ENCODE measurements at regions not wholly inside any gene's neighbourhood (a gene's known extent, or its start where the extent isn't known, plus 50 kb on each side); places are given as distances from the start of the nearest gene placed in this dataset.

DNA sequence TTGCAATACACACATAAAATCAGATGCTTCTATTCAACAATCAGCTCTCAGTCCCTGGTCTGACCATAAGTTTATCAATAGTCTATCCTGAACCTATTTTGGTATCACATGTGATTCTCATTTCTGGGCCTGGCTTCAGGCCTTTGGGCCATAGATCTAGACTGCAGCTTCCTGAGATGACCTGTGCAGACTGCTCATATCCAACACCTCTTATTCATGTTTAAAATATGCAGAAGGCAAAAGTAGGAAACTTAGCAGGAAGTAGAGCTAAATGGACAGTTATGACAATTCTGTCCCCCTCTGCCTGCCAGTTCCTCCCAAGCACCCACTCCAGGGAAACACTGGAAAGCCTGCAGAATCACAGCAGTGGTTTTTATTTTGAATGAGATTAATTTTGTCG, 53.3 kb downstream of the C7orf25 start:
- Mint-ChIP-seq H3K4me3 (ENCODE audit: unreplicated experiment) (no peak overlapping the region), H3K36me3 (ENCODE audit: insufficient read depth, unreplicated experiment) (no peaks in the 10 kb centered on the region), H3K27me3 (ENCODE audit: insufficient read depth, unreplicated experiment) (no peaks in the 10 kb centered on the region), H3K9me3 (ENCODE audit: unreplicated experiment) (peaks cover 7% of the 10 kb centered on the region), H3K27ac (ENCODE audit: low read depth, unreplicated experiment) (no peak overlapping the region), H3K4me1 (ENCODE audit: insufficient read depth, unreplicated experiment) (peaks cover 17% of the 10 kb centered on the region)
- CTCF ChIA-PET: interaction anchor here (0.5 to 2.0 kb wide), 4 partner anchors 10 to 918 kb away, joined by 3 to 5 read pairs (median 3); no protein-coding TSS in a partner anchor
- intact Hi-C loops (cut with micrococcal nuclease): no loop called here
- DNase-seq (ENCODE audit: unreplicated experiment): peak; percentile 26
- POLR2A ChIA-PET: interaction anchor here (0.7 to 0.9 kb wide), 2 partner anchors 18 to 786 kb away, joined by 3 to 4 read pairs; no protein-coding TSS in a partner anchor
- BruUV-seq (replicated peaks): no TSS peak
- TF ChIP-seq, protein P1, sequence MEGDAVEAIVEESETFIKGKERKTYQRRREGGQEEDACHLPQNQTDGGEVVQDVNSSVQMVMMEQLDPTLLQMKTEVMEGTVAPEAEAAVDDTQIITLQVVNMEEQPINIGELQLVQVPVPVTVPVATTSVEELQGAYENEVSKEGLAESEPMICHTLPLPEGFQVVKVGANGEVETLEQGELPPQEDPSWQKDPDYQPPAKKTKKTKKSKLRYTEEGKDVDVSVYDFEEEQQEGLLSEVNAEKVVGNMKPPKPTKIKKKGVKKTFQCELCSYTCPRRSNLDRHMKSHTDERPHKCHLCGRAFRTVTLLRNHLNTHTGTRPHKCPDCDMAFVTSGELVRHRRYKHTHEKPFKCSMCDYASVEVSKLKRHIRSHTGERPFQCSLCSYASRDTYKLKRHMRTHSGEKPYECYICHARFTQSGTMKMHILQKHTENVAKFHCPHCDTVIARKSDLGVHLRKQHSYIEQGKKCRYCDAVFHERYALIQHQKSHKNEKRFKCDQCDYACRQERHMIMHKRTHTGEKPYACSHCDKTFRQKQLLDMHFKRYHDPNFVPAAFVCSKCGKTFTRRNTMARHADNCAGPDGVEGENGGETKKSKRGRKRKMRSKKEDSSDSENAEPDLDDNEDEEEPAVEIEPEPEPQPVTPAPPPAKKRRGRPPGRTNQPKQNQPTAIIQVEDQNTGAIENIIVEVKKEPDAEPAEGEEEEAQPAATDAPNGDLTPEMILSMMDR (IDR thresholded peaks at IDR 0.05; ENCODE audit: unreplicated experiment): no peak

GRCh38 chr7:42856605-42856987, 55.3 kb downstream of the C7orf25 start:
- no TSS peak for BruUV-seq (replicated peaks)
- H3K36me3 Mint-ChIP-seq (ENCODE audit: insufficient read depth, unreplicated experiment): no peaks in the 10 kb centered on the region
- H3K27ac Mint-ChIP-seq (ENCODE audit: low read depth, unreplicated experiment): no peak overlapping the region
- intact Hi-C loops (cut with micrococcal nuclease): no loop called here
- H3K4me3 Mint-ChIP-seq (ENCODE audit: unreplicated experiment): peak overlapping the region; percentile 89
- peaks cover 17% of the 10 kb centered on the region for H3K4me1 Mint-ChIP-seq (ENCODE audit: insufficient read depth, unreplicated experiment)
- H3K27me3 Mint-ChIP-seq (ENCODE audit: insufficient read depth, unreplicated experiment): no peaks in the 10 kb centered on the region
- no peaks in the 10 kb centered on the region for H3K9me3 Mint-ChIP-seq (ENCODE audit: unreplicated experiment)
- no peak for DNase-seq (ENCODE audit: unreplicated experiment)
- CTCF ChIA-PET: no interaction called here
- POLR2A ChIA-PET: no interaction called here
- TF ChIP-seq, protein P1 (IDR thresholded peaks at IDR 0.05; ENCODE audit: unreplicated experiment): no peak

DNA sequence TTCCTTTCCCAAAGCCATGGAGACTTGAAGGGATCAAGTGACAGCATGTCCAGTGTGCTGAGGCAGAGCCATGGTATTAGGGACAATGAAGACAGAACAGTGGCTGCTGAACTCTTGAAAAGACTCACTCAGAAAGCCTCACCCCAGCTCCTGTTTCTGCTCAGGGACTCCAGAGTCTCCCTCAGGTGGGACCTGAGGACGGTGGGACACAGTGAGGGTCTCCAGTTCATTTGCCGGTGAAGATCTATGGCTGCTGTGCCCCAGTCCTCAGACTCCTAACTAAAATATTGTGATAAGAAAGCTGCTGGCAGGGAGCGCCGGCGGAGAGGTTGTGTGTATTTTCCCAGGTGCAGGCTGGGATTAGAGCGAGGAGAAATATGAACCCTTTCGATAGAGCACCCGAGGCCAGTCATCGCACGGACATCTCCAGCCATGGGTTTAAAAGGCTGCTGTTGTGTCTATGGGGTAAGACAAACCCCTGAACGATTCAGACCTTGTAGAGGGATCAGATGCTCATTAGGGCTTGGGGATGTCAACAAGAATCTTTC, 57.2 kb downstream of the C7orf25 start:
- no TSS peak for BruUV-seq (replicated peaks)
- intact Hi-C loops (cut with micrococcal nuclease): no loop called here
- Mint-ChIP-seq H3K27me3 (ENCODE audit: insufficient read depth, unreplicated experiment) (no peaks in the 10 kb centered on the region), H3K4me1 (ENCODE audit: insufficient read depth, unreplicated experiment) (peaks cover 17% of the 10 kb centered on the region), H3K4me3 (ENCODE audit: unreplicated experiment) (no peak overlapping the region), H3K36me3 (ENCODE audit: insufficient read depth, unreplicated experiment) (no peaks in the 10 kb centered on the region), H3K9me3 (ENCODE audit: unreplicated experiment) (no peaks in the 10 kb centered on the region), H3K27ac (ENCODE audit: low read depth, unreplicated experiment) (no peak overlapping the region)
- CTCF ChIA-PET: interaction anchor here (0.5 to 1.3 kb wide), 2 partner anchors 23 to 839 kb away, joined by 4 to 5 read pairs; no protein-coding TSS in a partner anchor
- POLR2A ChIA-PET: no interaction called here
- TF ChIP-seq, protein P1 (IDR thresholded peaks at IDR 0.05; ENCODE audit: unreplicated experiment): no peak
- DNase-seq (ENCODE audit: unreplicated experiment): no peak

DNA sequence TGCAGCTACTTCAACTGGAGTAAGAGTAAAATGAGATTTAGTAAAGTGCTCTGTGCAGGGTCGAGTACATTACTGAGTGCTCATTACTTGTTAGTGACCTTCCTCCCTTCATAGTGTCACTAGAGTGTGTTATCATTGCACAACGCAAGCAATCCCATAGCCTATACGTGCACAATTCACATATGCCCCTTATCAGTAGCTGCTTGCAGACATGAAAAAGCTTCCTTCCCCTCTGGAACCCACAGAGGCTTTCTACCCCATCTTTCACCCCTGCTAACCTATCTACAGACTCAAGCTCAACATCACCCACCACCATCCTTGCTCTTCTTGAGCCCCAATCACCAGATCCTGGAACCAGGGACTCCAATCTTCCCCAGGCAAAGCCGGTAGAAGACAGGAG, 59.3 kb downstream of the C7orf25 start:
- Mint-ChIP-seq H3K27me3 (ENCODE audit: insufficient read depth, unreplicated experiment) (no peaks in the 10 kb centered on the region), H3K36me3 (ENCODE audit: insufficient read depth, unreplicated experiment) (no peaks in the 10 kb centered on the region), H3K4me1 (ENCODE audit: insufficient read depth, unreplicated experiment) (peaks cover 11% of the 10 kb centered on the region), H3K4me3 (ENCODE audit: unreplicated experiment) (no peak overlapping the region), H3K9me3 (ENCODE audit: unreplicated experiment) (no peaks in the 10 kb centered on the region), H3K27ac (ENCODE audit: low read depth, unreplicated experiment) (no peak overlapping the region)
- intact Hi-C loops (cut with micrococcal nuclease): no loop called here
- CTCF ChIA-PET: interaction anchor here (0.6 to 1.6 kb wide), 3 partner anchors 24 to 162 kb away, joined by 3 to 4 read pairs (median 3); no protein-coding TSS in a partner anchor
- no peak for DNase-seq (ENCODE audit: unreplicated experiment)
- BruUV-seq (replicated peaks): no TSS peak
- POLR2A ChIA-PET: interaction anchor here (0.6 to 1.3 kb wide), 4 partner anchors 9 to 261 kb away, joined by 3 read pairs; no protein-coding TSS in a partner anchor
- TF ChIP-seq, protein P1 (IDR thresholded peaks at IDR 0.05; ENCODE audit: unreplicated experiment): no peak
